ENCODE measurements at regions not wholly inside any gene's neighbourhood (a gene's known extent, or its start where the extent isn't known, plus 50 kb on each side); places are given as distances from the start of the nearest gene placed in this dataset.

- TF ChIP-seq EZH2 (IDR thresholded peaks at IDR 0.05) (no peak), POLR2AphosphoS5 (IDR thresholded peaks at IDR 0.05; ENCODE audit: borderline replicate concordance, low read depth, low read length) (no peak)
Measured at GRCh38 chr9:79940919-79941318, 369.2 kb downstream of the TLE4 start.
